ENCODE measurements at regions not wholly inside any gene's neighbourhood (a gene's known extent, or its start where the extent isn't known, plus 50 kb on each side); places are given as distances from the start of the nearest gene placed in this dataset.

- TF ChIP-seq, protein P1, sequence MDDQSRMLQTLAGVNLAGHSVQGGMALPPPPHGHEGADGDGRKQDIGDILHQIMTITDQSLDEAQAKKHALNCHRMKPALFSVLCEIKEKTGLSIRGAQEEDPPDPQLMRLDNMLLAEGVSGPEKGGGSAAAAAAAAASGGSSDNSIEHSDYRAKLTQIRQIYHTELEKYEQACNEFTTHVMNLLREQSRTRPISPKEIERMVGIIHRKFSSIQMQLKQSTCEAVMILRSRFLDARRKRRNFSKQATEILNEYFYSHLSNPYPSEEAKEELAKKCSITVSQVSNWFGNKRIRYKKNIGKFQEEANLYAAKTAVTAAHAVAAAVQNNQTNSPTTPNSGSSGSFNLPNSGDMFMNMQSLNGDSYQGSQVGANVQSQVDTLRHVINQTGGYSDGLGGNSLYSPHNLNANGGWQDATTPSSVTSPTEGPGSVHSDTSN (IDR thresholded peaks at IDR 0.05), result no peak
- TF ChIP-seq GABPA (IDR thresholded peaks at IDR 0.05; ENCODE audit: low read depth) (no peak), EZH2phosphoT487 (IDR thresholded peaks at IDR 0.05; ENCODE audit: borderline replicate concordance, low read depth) (no peak), RFX5 (IDR thresholded peaks at IDR 0.05; ENCODE audit: low read length) (no peak)
Measured at GRCh38 chr15:95175914-95176658, 944.7 kb downstream of the MCTP2 start (continued).

- CTCF ChIA-PET, result no interaction called here
- 7% methylated on average over 6 of the region's 6 CpGs for WGBS (ENCODE audit: low lambda C conversion rate)
- Histone ChIP-seq H3K79me2 (ENCODE audit: insufficient read depth) (no peaks in the 10 kb centered on the region), H3K27ac (ENCODE audit: low read depth in 2 of 2, low read length in 1 of 2) (no peak overlapping the region), H3K9me3 (no peaks in the 10 kb centered on the region), H4K20me1 (ENCODE audit: insufficient read depth) (no peaks in the 10 kb centered on the region), H3K4me3 (ENCODE audit: low read depth in 2 of 2, low read length in 1 of 2) (no peak overlapping the region), H3K36me3 (replicated peaks in 1 of 2; ENCODE audit: control insufficient read depth in 1 of 2, insufficient read depth in 2 of 2, low read length in 1 of 2) (no peaks in the 10 kb centered on the region), H3F3A (replicated peaks; ENCODE audit: insufficient read depth) (no peaks in the 10 kb centered on the region), H3K9me2 (no peaks in the 10 kb centered on the region), H3K4me1 (ENCODE audit: control insufficient read depth in 1 of 2, insufficient read depth in 2 of 2, low read depth in 1 of 2, low read length in 1 of 2) (no peaks in the 10 kb centered on the region), H3K27me3 (ENCODE audit: insufficient read depth) (no peaks in the 10 kb centered on the region), H3K4me2 (no peak overlapping the region), H3K9ac (no peak overlapping the region), H2AFZ (ENCODE audit: low read depth) (no peak overlapping the region)
- POLR2A ChIA-PET, result no interaction called here
- DNase-seq, result no peak
- no peak for TF ChIP-seq TCF12 (IDR thresholded peaks at IDR 0.05)
Measured at GRCh38 chr15:95176794-95177577, 945.6 kb downstream of the MCTP2 start.

DNA sequence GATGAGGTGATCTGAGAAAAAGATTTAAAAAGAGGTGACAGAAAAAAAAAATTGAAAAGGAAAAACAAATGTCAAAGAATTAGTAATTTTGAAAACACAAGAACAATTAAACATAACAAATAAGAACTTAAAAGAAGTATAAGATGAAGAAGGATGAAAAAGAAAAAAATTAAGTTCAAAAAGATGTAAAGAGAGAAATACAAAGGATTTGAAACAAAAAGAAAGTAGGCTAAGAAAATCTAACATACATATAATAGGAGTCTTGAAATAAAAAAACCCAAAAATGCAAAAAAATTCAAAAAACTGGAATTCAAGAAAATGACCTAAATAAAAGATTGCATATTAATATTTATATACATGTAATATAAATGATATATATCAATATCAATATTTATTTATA lies 949.2 kb downstream of the MCTP2 start:
- POLR2A ChIA-PET, result no interaction called here

More for the DNA sequence above, 949.2 kb downstream of the MCTP2 start:
- Histone ChIP-seq H3K4me3 (ENCODE audit: low read depth in 2 of 2, low read length in 1 of 2) (no peak overlapping the region), H3K9me2 (no peaks in the 10 kb centered on the region), H3K27ac (ENCODE audit: low read depth in 2 of 2, low read length in 1 of 2) (no peak overlapping the region), H4K20me1 (ENCODE audit: insufficient read depth) (no peaks in the 10 kb centered on the region), H3K4me1 (ENCODE audit: control insufficient read depth in 1 of 2, insufficient read depth in 2 of 2, low read depth in 1 of 2, low read length in 1 of 2) (no peaks in the 10 kb centered on the region), H3K9ac (no peak overlapping the region), H2AFZ (ENCODE audit: low read depth) (no peak overlapping the region), H3K27me3 (ENCODE audit: insufficient read depth) (no peaks in the 10 kb centered on the region), H3K79me2 (ENCODE audit: insufficient read depth) (no peaks in the 10 kb centered on the region), H3K4me2 (no peak overlapping the region), H3K9me3 (peaks cover 3% of the 10 kb centered on the region; the same call in 1 of the 2 replicates), H3F3A (replicated peaks; ENCODE audit: insufficient read depth) (no peaks in the 10 kb centered on the region), H3K36me3 (replicated peaks in 1 of 2; ENCODE audit: control insufficient read depth in 1 of 2, insufficient read depth in 2 of 2, low read length in 1 of 2) (no peaks in the 10 kb centered on the region)
- TF ChIP-seq TCF12 (IDR thresholded peaks at IDR 0.05) (no peak), GABPA (IDR thresholded peaks at IDR 0.05; ENCODE audit: low read depth) (no peak), TAF1 (IDR thresholded peaks at IDR 0.05; ENCODE audit: borderline replicate concordance, low read depth, low read length) (no peak), MAX (IDR thresholded peaks at IDR 0.05; ENCODE audit: low read depth) (no peak), MXI1 (IDR thresholded peaks at IDR 0.05; ENCODE audit: low read depth, low read length) (no peak), RXRA (IDR thresholded peaks at IDR 0.05; ENCODE audit: borderline replicate concordance, low read depth) (no peak), NRF1 (IDR thresholded peaks at IDR 0.05; ENCODE audit: low read depth, low read length) (no peak), TEAD4 (IDR thresholded peaks at IDR 0.05; ENCODE audit: borderline replicate concordance, insufficient read depth) (no peak), FOXM1 (IDR thresholded peaks at IDR 0.05; ENCODE audit: low read depth) (no peak)
- CTCF ChIA-PET, result no interaction called here
- no peak for DNase-seq
